Nephron progenitor cell (in vitro differentiated cells): ENCODE measurements at regions not wholly inside any gene's neighbourhood (a gene's known extent, or its start where the extent isn't known, plus 50 kb on each side); places are given as distances from the start of the nearest gene placed in this dataset.
"Not testable (repeated sequence)": the region's sequence is repeated elsewhere in the genome, so short reads cannot be mapped to it uniquely, and the experiment has no call there.

Experiments
- DNase-seq: peaks from one replicate; pipeline ENCODE4 v3.0.0; 2021
- H3K27ac Mint-ChIP-seq: 2 replicates; pipeline ENCODE4 v1.8.0; 2021; ENCODE audit warnings: mild to moderate bottlenecking, moderate library complexity, mixed read lengths
- H3K27me3 Mint-ChIP-seq: 2 replicates; pipeline ENCODE4 v1.8.0; 2021; ENCODE audit warnings: mild to moderate bottlenecking, low read depth, mixed read lengths; ENCODE audit not compliant: poor library complexity
- H3K36me3 Mint-ChIP-seq: 2 replicates; pipeline ENCODE4 v1.8.0; 2021; ENCODE audit warnings: low read depth, mixed read lengths
- H3K4me1 Mint-ChIP-seq: 2 replicates; pipeline ENCODE4 v1.8.0; 2021; ENCODE audit warnings: mixed read lengths
- H3K4me3 Mint-ChIP-seq: 2 replicates; pipeline ENCODE4 v1.8.0; 2021; ENCODE audit warnings: mild to moderate bottlenecking, moderate library complexity, mixed read lengths
- H3K9me3 Mint-ChIP-seq: 2 replicates; pipeline ENCODE4 v1.8.0; 2021; ENCODE audit warnings: mild to moderate bottlenecking, moderate library complexity, mixed read lengths
- TF ChIP-seq, protein P1 (sequence below): fragments of 200-600 bp; sonication (generic); IDR thresholded peaks from 2 replicates; pipeline ENCODE4 v1.5.0; 2021; ENCODE audit warnings: antibody characterized with exemption

- H3K4me3 Mint-ChIP-seq: no peak overlapping the region
- no peaks in the 10 kb centered on the region for H3K36me3 Mint-ChIP-seq
- H3K27me3 Mint-ChIP-seq: peaks cover 4% of the 10 kb centered on the region
Observed at GRCh38 chrX:111041018-111041462, 55.0 kb upstream of the PAK3 start.

DNA sequence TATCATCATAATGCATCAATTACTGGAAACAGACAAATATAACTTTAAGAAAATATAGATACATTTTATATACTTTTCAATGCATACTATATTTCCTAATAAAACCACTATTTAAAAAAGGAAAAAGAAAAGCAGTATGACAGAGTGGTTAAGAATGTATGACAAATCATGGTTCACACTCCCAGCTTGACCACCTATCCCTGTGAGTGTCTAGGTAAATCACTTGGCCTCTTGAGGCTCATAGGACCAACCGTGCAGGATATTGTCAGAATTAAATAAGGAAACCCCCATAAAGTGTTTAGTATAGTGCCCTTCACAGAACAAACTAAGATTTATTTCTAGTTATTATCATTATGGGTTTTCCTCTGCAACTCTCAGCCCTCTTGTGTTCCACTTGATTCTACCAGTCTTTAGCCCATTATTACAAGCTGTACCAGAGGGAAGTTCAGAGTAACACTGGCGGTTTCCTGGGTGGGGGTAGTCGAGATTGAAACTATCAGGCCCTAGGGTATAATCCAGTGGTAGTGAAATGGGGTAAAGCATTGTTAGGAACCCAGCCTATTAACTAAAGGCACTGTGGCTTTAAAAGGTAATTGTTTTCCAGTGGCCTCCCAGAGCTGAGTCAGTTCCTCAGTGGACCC is 55.5 kb upstream of the PAK3 start:
- DNase-seq: no peak
- H3K36me3 Mint-ChIP-seq: no peaks in the 10 kb centered on the region
- no peaks in the 10 kb centered on the region for H3K4me1 Mint-ChIP-seq
- no peak overlapping the region for H3K4me3 Mint-ChIP-seq
- TF ChIP-seq, protein P1, sequence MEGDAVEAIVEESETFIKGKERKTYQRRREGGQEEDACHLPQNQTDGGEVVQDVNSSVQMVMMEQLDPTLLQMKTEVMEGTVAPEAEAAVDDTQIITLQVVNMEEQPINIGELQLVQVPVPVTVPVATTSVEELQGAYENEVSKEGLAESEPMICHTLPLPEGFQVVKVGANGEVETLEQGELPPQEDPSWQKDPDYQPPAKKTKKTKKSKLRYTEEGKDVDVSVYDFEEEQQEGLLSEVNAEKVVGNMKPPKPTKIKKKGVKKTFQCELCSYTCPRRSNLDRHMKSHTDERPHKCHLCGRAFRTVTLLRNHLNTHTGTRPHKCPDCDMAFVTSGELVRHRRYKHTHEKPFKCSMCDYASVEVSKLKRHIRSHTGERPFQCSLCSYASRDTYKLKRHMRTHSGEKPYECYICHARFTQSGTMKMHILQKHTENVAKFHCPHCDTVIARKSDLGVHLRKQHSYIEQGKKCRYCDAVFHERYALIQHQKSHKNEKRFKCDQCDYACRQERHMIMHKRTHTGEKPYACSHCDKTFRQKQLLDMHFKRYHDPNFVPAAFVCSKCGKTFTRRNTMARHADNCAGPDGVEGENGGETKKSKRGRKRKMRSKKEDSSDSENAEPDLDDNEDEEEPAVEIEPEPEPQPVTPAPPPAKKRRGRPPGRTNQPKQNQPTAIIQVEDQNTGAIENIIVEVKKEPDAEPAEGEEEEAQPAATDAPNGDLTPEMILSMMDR: no peak
- H3K27me3 Mint-ChIP-seq: peaks cover 4% of the 10 kb centered on the region
- no peaks in the 10 kb centered on the region for H3K9me3 Mint-ChIP-seq
- no peak overlapping the region for H3K27ac Mint-ChIP-seq

More at GRCh38 chrX:111041018-111041462, 55.0 kb upstream of the PAK3 start:
- no peak overlapping the region for H3K27ac Mint-ChIP-seq
- TF ChIP-seq, protein P1: no peak
- DNase-seq: no peak
- no peaks in the 10 kb centered on the region for H3K4me1 Mint-ChIP-seq
- H3K9me3 Mint-ChIP-seq: no peaks in the 10 kb centered on the region

GRCh38 chrX:111039606-111040005 is 56.4 kb upstream of the PAK3 start:
- peaks cover 6% of the 10 kb centered on the region for H3K27me3 Mint-ChIP-seq
- H3K4me3 Mint-ChIP-seq: no peak overlapping the region
- H3K4me1 Mint-ChIP-seq: no peaks in the 10 kb centered on the region
- no peak overlapping the region for H3K27ac Mint-ChIP-seq
- H3K9me3 Mint-ChIP-seq: no peaks in the 10 kb centered on the region
- H3K36me3 Mint-ChIP-seq: no peaks in the 10 kb centered on the region
- no peak for DNase-seq
- TF ChIP-seq, protein P1: no peak

DNA sequence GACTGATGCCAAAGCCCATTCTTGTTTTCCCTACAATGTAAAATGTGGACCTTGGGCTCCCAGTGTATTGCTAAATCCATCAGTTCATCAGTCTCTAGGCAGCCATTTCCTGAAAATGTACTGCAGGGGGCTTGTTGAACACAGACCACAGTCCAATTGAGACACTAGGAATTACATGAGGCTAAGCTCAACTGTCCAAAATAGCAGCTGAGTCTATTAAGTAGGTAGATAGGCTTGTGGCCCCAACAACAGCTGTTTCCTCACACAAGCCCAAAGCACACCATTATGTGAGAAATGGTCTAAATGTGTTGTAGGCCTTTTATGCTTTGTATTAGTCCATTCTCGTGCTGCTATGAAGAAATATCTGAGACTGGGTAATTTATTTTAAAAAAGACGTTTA is 60.0 kb upstream of the PAK3 start:
- Mint-ChIP-seq H3K4me3 (no peak overlapping the region), H3K9me3 (no peaks in the 10 kb centered on the region), H3K4me1 (no peaks in the 10 kb centered on the region), H3K36me3 (no peaks in the 10 kb centered on the region), H3K27ac (no peak overlapping the region), H3K27me3 (peaks cover 6% of the 10 kb centered on the region)
- DNase-seq: no peak
- TF ChIP-seq, protein P1: no peak

GRCh38 chrX:111035256-111035655 is 60.7 kb upstream of the PAK3 start:
- no peak overlapping the region for H3K4me3 Mint-ChIP-seq
- H3K27ac Mint-ChIP-seq: no peak overlapping the region
- H3K36me3 Mint-ChIP-seq: no peaks in the 10 kb centered on the region
- DNase-seq: no peak
- no peaks in the 10 kb centered on the region for H3K9me3 Mint-ChIP-seq
- TF ChIP-seq, protein P1: no peak
- peaks cover 6% of the 10 kb centered on the region for H3K27me3 Mint-ChIP-seq
- no peaks in the 10 kb centered on the region for H3K4me1 Mint-ChIP-seq

DNA sequence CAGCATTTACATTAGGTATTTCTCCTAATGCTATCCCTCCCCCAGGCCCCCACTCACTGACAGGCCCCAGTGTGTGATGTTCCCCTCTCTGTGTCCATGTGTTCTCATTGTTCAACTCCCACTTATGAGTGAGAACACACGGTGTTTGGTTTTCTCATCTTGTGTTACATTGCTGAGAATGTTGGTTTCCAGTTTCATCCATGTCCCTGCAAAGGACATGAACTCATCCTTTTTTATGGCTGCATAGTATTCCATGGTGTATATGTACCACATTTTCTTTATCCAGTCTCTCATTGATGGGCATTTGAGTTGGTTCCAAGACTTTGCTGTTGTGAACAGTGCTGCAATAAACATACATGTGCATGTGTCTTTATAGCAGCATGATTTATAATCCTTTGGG is 73.0 kb upstream of the PAK3 start:
- not testable (repeated sequence) for DNase-seq, H3K36me3 Mint-ChIP-seq, H3K4me3 Mint-ChIP-seq, H3K27ac Mint-ChIP-seq, H3K4me1 Mint-ChIP-seq, H3K27me3 Mint-ChIP-seq
- H3K9me3 Mint-ChIP-seq: peaks cover 22% of the 10 kb centered on the region
